HG03095 (cell line): ENCODE measurements at regions not wholly inside any gene's neighbourhood (a gene's known extent, or its start where the extent isn't known, plus 50 kb on each side); places are given as distances from the start of the nearest gene placed in this dataset.
A peak's percentile ranks its signal among the peaks of the same experiment; 100 is the strongest.
"Not testable (repeated sequence)": the region's sequence is repeated elsewhere in the genome, so short reads cannot be mapped to it uniquely, and the experiment has no call there.

Experiments used
- ATAC-seq: cut with Tn5 transposase; IDR thresholded peaks from one replicate; pipeline ENCODE4 v1.9.1; 2021; ENCODE audit warnings: moderate library complexity; ENCODE audit not compliant: unreplicated experiment

DNA sequence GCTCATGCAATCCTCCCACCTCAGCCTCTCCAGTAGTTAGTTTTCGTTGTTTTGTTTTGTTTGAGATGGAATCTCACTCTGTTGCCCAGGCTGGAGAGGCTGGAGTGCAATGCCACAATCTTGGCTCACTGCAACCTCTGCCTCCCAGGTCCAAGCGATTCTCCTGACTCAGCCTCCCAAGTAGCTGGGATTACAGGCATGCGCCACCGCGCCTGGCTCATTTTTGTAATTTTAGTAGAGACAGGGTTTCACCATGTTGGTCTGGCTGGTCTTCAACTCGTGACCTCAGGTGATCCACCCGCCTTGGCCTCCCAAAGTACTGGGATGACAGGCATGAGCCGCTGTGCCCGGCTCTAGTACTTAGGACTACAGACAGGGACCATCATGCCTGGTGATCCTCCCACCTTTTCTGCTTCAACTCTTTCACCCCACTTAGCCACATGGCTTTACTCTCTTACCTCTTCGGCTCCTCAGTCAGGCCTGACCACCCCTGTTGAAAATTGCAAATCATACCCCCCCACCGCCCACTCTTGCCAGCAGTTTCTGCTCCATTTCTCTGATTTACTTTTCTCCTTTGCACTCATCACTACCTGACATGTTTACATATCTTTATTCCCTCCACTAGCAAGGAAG lies 157.1 kb upstream of the GRK3 start:
- ATAC-seq, result no peak

DNA sequence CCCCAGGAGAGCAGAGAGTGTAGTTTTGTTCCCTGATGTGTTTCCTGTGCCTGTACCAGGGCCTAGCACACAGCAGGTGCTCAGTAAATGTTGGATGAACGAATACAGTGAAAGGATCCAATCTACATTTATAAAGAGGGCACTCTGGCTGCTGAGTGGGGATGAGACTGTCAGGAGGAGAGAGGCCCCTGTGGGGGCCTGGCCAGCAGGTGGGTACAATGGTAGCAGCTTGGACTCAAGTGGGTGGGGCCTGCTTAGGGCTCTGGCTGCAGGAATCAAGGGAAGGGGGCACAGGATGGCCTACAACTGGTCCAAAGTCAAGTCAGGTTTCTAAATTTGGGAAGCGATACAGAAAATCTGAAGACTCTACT lies 156.6 kb upstream of the GRK3 start:
- ATAC-seq, result no peak

DNA sequence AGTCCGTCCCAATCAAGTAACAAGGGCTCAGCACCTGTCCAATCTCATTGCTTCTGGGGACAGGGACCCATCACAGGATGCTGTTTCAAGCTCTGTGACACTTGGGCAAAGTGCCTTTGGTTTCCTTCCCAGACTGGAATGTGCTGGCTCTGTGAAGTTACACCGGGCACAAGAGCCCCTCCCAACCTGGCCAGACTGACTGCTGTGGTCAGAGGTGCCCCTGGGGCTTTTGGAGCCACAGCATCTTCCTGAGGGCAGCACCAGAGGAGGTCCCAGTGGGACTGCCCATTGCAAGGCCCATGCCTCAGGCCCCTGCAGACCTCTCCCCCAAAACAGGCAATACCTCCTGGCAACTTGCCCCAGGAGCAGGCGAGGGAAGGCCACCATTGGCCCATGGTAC lies 155.2 kb upstream of the GRK3 start:
- no peak for ATAC-seq

DNA sequence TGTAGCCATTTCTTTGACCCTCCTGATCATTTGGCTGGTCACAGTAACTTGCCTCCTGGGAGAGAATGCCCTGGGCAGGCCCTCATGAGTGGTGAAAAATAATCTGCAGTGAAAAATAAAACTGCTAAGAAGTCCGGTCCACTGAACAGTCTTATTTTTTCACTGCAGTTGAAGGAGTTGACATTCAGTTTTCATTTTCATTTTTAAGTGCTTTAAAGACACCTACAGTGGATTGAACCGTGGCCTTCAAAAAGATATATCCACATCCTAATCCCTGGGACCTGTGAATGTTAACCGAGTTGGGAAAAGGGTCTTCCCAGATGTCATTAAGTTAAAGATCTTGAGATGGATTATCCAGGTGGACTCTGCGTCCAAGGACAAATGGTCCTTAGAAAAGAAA lies 153.6 kb upstream of the GRK3 start:
- ATAC-seq, result no peak

DNA sequence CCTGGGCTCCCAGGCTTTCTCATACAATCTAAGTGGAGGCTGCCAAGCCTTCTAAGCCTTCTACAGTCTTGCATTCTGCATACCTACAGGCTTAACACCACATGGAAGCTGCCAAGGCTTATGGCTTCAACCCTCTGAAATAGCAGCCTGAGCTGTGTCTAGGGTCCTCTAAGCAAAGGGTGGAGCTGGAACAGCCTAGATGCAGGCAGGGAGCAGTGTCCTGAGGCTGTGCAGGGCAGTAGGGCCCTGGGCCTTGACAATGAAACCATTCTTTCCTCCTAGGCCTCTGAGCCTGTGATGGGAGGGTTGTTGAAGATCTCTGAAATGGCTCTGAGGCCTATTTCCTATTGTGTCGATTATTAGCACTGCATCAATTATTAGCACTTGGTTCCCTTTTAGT lies 150.9 kb upstream of the GRK3 start:
- ATAC-seq, result no peak

DNA sequence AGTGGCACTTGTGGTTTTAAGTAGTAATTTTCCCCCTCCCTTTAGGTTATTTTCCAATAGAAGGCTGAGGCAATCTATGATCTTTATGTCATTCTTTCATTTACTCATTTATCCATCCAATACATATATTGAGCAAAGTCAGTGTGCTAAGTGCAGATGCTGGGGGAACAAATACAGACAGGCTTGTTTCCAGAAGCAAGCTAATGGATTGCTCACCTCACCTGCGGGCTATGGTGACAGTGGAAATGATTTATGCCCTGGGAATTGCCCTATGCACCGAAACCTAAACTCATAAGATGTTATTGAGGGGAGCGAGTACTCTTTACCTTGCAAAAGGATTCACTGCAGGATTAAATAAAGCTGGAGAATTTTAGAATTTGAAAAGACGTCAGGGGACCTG lies 148.7 kb upstream of the GRK3 start:
- ATAC-seq, result not testable (repeated sequence)

DNA sequence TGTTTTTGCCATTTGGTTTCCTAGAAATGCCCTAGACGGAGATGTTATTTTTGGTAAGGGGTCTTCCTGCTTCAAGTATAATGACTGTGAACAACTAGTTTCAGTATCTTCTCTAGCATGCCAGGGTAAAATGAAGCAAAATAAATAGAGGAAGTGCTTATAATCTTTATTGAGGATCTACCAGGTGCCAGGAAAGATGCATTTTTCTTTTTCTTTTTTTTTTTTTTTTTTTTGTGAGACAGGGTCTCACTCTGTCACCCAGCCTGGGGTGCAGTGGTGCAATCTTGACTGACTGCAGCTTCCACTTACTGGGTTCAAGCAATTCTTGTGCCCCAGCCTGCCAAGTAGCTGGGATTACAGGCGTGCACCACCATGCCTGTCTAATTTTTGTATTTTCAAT lies 146.6 kb upstream of the GRK3 start:
- not testable (repeated sequence) for ATAC-seq

DNA sequence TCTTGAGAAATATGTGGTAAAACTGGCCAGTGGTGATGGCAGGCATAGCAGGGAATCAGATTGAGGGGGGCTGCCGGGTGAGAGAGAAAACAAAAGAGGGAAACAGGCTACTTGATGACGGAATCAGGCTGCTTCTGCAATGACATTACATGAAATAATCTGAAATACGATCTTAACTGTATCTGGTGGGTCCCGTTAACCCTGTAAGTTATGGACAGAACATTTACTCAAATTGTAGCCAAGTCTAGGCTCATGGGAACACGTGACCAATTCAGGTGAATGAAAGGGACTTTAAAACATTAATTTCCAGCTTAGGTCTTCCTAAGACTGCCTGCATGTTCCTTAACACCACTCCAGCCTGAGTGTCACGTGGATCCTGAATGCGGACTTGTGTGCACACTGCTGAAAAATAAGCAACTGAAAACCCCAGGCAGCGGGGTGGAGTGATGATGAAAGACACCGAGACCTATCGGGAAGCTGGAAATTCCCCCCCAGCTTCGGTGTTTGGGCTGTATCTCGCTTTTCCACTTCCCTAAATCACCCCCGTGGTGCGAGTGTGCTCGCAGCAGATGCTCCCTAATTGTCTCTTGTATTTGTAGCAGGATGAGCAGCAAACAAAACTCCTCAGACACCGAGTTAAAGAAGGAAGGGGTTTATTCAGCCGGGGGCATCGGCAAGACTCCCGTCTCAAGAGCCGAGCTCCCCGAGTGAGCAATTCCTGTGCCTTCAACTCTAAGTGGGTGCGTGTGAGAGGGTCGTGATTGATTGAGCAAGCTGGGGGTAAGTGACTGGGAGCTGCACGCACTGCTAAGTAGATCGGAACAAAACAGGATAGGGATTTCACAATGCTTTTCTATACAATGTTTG lies 145.0 kb upstream of the GRK3 start:
- no peak for ATAC-seq

DNA sequence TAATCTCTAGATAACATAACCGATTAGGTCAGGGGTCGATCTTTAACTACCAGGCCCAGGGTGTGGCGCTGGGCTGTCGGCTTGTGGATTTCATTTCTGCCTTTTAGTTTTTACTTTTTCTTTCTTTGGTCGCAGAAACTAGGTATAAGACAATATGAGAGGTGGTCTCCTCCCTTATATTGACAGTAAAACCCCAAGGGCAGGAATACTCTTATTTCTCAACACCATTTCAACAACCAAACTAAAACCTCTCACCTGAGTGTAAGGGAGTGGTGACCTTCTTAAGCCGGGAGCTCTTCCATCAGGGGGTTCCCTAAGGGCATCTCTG lies 144.4 kb upstream of the GRK3 start:
- ATAC-seq, result not testable (repeated sequence)

DNA sequence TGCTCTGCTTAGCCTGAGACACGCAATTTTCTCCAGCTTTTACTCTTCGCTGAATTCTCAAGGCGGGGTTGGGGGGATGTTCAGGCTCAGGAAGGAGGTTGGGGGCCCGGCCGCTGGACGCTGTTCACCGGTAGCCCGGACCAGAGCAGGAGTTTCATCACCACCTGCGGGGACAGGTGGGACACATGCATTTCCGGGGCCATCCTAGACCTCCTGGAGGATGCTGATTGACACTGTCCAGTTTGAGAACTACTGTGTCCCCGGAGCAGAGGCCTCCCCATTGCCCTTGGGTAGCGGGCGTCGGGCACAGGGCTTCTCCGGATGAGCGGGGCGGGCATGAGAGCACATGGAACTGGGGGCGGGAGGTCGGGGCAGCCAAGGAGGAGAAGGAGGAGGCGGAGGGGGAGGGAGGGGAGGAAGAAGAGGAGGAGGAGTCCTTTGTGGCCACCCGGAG lies 144.0 kb upstream of the GRK3 start:
- no peak for ATAC-seq

DNA sequence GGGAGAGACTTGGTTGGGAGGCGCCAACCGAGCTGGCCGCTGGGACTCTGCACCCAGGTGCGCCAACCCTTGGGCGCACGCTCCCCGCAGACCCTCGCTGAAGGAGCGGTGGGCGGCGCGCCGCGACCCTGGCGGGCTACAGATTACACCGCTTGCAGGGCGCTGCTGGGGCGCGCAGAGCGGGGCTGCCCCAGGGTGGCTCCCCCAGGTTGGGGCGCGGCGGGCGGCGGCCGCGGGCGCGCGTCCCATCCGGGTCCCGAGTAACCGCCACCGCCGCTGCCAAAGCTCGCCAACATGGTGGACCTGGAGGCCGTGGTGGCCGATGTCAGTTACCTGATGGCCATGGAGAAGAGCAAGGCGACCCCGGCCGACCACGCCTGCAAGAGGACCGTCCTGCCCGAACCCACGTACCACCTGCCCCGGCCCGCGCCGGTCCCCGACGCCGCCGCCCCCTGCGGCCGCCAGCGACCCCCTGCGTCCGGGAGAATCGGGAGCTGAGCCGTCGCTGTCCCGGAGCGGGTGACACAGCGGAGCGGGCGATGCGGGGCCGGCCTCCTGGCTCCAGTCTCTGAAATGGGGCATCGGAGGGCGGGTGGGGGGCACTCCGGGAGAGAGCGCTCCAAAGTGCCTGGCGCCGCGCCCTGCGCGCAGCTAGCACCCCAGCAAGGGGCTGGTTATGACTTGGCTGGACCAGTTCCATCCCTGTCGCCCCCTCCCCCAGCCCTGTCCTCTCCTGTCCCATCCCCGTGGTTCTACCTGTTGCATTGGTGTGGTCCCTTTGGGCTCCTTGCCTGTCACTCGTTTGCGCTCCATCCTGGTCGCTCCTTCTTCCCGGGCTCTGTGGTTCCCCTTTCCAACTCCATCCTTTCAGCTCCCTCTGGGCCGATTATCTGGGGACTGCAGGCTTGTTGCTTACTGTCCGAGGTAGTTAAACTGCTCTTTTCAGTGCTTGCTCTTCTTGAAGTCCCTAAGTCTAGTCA lies 143.3 kb upstream of the GRK3 start:
- no peak for ATAC-seq

DNA sequence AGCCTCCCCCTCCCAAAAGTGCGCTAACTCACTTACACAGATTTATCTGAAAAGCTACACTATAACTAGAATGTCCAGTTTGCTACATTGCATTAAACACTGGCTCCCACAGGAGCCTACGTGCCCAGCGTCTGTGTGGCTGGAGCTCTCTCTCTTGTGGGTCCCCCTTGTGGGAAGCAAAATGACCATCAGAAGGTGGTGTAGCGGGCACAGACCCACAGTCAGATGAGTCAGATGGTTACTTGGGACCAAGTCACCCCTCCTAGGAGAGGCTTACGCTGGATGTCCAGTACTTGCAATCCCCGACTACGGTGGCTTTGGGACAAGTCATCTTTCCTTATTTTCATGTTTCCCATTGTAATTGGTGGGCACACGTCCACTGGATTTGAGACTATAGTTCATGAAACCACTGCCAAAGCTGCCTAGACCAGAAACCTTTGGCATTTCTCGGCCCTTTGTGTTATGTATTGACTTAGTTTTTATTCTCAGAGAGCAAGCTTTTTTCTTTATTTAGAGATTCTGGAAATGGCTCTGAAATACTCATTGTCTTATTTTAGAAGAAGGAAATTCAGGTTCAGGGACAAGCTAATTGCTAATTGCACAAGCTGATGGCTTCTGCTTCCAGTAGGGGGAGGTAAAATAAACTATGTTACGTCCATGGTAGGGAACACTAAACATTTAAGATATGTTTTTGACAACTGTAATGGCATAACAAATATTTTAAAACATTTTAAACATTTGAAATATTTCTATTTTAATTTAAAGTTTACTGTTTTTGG lies 137.8 kb upstream of the GRK3 start:
- ATAC-seq, result not testable (repeated sequence)

DNA sequence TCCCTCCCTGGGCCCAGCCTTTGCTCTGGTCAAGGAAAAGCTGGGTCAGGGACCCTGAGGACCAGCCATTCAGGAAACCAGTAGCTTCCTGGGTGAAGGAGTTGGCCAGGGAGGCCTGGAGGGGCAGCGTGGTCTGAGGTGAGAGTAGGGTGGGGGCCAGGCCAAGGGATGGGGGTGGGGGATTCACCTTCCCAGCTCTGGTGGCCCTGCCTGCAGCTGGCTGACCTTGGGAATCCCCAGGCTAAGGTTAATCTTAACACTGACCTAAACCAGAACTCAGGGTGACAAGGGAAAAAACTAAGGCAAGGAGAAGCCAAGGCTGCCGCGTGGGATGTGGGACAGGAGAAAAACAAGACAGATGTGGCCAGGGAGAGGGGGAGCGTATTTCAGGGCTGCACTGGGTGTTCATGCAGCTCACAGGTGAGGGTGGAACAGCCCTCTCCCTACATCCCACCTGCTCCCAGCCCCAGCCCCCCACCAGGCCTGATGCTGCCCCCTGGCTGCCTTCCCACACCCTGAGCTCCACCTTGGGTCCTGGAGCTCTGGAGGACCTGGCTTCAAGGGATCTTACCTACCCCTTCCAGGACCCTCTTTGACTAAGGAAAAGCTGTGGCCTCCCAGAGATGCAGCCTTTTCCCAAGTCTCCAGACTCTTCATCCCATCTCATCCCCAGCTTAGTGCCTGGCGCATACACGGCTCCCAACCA lies 132.7 kb upstream of the GRK3 start:
- ATAC-seq, result not testable (repeated sequence)

DNA sequence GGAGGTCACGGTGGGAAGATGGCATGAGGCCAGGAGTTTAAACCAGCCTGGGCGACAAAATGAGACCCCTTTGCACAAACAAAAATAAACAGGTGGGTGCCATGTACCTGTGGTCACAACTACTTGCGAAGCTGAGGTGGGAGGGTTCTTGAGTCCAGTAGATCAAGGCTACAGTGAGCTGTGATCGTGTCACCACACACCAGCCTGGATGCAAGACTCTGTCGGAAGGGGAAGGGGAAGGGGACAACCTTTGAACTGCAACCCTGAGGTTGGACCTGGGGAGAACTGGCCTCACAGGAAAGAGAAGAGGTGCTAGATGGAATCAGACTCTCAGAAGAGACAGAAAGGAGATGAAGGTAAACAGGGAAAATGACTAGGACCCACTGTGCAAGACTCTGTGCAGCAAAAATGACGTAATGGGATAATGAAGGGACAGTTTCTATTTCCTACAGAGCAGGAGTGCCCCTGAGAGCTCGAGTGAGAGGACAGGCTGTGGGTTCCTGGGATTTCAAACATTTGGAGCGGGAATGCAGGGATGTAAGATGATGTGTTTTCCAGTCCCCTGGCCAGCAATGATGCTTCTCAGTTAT lies 131.0 kb upstream of the GRK3 start:
- not testable (repeated sequence) for ATAC-seq

DNA sequence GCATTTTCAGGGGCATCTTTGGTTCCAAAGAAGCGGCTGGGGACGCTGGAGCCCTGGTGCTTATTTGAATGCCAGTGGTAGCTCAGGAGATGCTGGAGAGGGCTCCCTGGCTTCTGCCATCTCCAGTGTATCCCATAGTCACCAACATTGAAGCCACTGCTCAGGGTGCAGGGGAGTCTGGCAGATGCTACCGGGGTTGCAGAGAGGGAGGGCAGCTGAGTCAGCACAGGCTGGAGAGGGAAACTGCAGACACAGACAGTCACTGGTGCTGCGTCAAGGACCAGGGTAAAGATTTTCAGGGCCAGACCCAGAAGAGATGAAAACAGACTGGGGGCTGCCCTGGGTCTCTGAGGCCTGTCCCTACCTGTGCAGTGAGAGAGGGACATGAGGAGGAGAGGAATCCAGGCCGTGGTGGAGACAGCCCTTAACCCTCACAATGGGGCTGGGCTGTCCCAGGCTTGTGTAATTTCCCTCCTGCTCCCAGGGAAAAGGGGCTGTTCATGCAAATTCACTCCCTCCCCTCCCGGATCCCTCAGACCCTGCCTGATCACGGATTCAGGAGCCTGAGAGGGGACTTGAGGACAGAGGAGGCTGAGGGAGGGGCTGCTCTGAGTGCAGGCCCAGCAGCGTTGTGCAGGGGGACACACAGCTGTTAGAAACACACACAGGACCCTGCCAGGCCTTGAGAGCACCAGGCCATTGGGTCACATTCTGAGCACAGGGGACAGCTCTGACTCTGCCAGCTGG lies 126.9 kb upstream of the GRK3 start:
- no peak for ATAC-seq

DNA sequence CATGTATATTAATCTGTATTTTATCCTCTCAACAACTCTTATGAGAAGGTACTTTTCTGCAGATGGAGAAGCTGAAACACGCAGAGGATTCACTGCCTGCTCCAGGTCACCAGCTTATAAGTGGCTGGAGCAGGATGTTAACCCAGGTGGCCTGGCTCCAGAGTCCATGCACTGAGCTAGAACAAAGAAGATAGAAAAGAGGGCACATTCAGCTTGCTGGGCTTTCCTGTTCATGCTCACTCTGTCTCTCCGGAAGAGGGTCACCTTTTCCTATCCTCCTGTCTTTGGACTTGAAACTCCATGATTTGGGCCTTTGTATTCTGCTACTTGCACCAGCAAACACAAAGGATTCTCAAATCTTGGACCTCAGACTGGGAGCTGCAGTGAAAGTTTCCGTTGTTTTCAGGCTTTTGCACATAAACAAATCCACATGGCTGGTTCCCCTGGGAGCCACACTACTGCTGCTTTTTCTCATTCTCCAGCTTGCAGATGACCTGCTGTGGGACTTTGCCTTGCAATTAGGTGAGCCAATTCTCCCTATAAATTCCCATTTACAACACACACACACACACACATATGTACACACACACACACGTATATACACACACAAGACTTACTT lies 117.3 kb upstream of the GRK3 start:
- ATAC-seq, result no peak

DNA sequence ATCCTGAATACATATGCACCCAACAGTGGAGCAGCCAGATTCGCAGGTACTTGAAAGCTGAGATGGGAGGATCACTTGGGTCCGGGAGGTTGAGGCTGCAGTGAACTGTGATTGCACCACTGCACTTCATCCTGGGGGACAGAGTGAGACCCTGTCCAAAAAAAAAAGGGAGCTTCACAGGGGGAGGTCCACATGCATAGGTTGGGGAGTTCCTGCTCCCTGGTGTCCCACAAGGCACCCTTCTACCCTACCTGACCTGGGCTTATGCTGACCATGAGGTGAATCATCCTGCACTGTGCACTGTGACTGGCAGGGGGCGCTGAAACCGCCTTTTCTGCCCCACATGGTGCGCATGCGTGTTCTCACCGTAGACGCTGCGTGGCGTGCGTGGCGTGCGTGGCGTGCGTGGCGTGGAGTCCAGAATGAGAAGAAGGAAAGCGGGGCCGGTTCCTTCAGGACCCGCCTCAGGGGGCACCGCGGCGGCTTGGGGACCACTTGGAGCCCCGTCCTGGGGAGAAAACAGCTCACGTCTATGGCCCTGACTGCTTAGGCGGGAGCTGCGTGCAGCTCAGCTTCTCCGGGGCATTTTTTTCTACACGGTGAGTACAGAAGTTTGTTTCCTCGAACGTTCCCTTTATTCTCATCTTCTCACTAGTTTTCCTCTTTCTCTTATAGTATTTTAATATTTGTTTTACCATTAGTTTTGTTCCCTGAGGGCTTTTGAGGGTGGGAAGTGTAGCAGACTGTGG lies 116.6 kb upstream of the GRK3 start:
- ATAC-seq, result peak; percentile 58
